ENCODE measurements at regions not wholly inside any gene's neighbourhood (a gene's known extent, or its start where the extent isn't known, plus 50 kb on each side); places are given as distances from the start of the nearest gene placed in this dataset.

DNA sequence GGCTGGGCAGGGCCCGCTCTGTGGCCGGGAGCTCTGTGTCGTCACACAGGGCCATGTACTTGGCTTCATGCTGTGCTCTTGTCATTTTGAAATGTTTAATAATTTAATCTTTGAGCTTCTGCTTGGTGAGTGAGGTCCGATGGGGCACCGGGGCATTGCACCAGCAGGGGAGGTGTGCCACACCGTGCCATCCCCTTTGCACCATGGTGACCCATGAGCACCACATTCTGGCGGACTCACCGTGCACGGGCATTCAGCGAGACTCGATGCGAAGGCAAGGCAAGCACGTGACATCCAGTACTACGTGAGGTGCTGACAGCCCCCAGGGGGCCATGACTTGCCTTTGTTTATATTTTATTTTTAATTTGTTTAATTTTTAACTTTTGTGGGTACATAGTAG lies 204.3 kb downstream of the URI1 start:
- Histone ChIP-seq H3K4me2 (ENCODE audit: low read length) (no peak overlapping the region), H3K4me1 (ENCODE audit: insufficient read depth, low read length) (no peaks in the 10 kb centered on the region), H3K36me3 (ENCODE audit: insufficient read depth, low read length) (no peaks in the 10 kb centered on the region), H3K9ac (ENCODE audit: low read length) (no peak overlapping the region), H3K4me3 (ENCODE audit: insufficient read depth, low read depth, low read length) (no peak overlapping the region), H3K27ac (ENCODE audit: low read depth, low read length) (no peak overlapping the region), H3K27me3 (ENCODE audit: insufficient read depth, low read length) (no peaks in the 10 kb centered on the region), H4K20me1 (ENCODE audit: insufficient read depth, low read length) (no peaks in the 10 kb centered on the region), H3K9me3 (ENCODE audit: insufficient read depth, low read depth, low read length) (no peaks in the 10 kb centered on the region), H2AFZ (ENCODE audit: low read depth, low read length) (no peak overlapping the region), H3K79me2 (ENCODE audit: insufficient read depth, low read length) (no peaks in the 10 kb centered on the region)
- TF ChIP-seq EZH2 (IDR thresholded peaks at IDR 0.05; ENCODE audit: insufficient read depth, low read length) = no peak
- TF ChIP-seq, protein P1, sequence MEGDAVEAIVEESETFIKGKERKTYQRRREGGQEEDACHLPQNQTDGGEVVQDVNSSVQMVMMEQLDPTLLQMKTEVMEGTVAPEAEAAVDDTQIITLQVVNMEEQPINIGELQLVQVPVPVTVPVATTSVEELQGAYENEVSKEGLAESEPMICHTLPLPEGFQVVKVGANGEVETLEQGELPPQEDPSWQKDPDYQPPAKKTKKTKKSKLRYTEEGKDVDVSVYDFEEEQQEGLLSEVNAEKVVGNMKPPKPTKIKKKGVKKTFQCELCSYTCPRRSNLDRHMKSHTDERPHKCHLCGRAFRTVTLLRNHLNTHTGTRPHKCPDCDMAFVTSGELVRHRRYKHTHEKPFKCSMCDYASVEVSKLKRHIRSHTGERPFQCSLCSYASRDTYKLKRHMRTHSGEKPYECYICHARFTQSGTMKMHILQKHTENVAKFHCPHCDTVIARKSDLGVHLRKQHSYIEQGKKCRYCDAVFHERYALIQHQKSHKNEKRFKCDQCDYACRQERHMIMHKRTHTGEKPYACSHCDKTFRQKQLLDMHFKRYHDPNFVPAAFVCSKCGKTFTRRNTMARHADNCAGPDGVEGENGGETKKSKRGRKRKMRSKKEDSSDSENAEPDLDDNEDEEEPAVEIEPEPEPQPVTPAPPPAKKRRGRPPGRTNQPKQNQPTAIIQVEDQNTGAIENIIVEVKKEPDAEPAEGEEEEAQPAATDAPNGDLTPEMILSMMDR (IDR thresholded peaks at IDR 0.05; ENCODE audit: insufficient read depth, low read depth, low read length) = no peak
- H3K27me3 Mint-ChIP-seq (ENCODE audit: low read depth, unreplicated experiment) = peaks cover 30% of the 10 kb centered on the region
- no peak overlapping the region for H3K4me3 Mint-ChIP-seq (ENCODE audit: unreplicated experiment)
- DNase-seq (ENCODE audit: low read depth) (no peak), FAIRE-seq (no peak)
- no peaks in the 10 kb centered on the region for H3K36me3 Mint-ChIP-seq (ENCODE audit: low read depth, unreplicated experiment)
- H3K9me3 Mint-ChIP-seq (ENCODE audit: unreplicated experiment) = no peaks in the 10 kb centered on the region
- no peak overlapping the region for H3K27ac Mint-ChIP-seq (ENCODE audit: unreplicated experiment)
- H3K4me1 Mint-ChIP-seq (ENCODE audit: low read depth, unreplicated experiment) = peaks cover 1% of the 10 kb centered on the region

DNA sequence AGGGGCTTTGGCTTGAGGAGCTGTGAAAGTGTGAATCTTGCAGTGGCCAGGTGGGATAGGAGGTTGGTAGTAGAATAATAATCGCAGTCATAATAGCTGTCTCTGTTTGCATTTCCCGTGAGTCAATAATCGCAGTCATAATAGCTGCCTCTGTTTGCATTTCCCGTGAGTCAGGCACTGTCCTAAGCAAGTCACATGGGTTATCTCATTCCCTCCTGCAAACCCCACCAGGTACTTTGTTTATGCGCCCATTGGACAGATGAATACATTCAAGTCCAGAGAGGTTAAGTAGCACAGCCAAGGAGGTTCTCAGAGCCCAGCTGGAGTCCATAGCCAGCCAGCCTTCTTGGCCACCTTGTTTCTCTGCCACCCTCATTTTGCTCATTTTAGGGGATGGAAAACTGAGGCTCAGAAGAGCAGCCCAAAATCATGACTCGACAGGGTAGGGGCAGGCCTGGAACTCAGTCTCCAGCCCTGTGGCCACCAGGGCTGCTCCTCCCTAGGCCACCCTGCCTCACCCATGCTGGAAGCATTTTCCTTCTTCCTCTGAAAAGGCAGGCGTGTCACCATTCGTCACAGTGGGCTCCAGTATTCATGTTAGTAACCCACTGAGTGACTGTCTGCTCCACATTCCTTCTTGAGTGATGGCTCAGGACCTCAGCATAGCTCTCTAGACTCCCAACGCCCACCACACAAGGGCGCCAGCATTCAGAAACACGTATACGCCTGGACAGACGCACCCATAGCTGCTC lies 206.2 kb downstream of the URI1 start:
- DNase-seq (ENCODE audit: low read depth) (no peak), FAIRE-seq (no peak)
- H3K36me3 ChIP-seq (ENCODE audit: insufficient read depth, low read length) = no peaks in the 10 kb centered on the region
- no peak overlapping the region for H3K27ac Mint-ChIP-seq (ENCODE audit: unreplicated experiment)
- no peaks in the 10 kb centered on the region for H3K27me3 ChIP-seq (ENCODE audit: insufficient read depth, low read length)
- peaks cover 38% of the 10 kb centered on the region for H3K27me3 Mint-ChIP-seq (ENCODE audit: low read depth, unreplicated experiment)
- TF ChIP-seq EZH2 (IDR thresholded peaks at IDR 0.05; ENCODE audit: insufficient read depth, low read length) = no peak
- TF ChIP-seq, protein P1 (IDR thresholded peaks at IDR 0.05; ENCODE audit: insufficient read depth, low read depth, low read length) = no peak
- no peaks in the 10 kb centered on the region for H4K20me1 ChIP-seq (ENCODE audit: insufficient read depth, low read length)
- H3K4me2 ChIP-seq (ENCODE audit: low read length) = no peak overlapping the region
- no peaks in the 10 kb centered on the region for H3K4me1 ChIP-seq (ENCODE audit: insufficient read depth, low read length)
- no peak overlapping the region for H3K27ac ChIP-seq (ENCODE audit: low read depth, low read length)
- H3K36me3 Mint-ChIP-seq (ENCODE audit: low read depth, unreplicated experiment) = no peaks in the 10 kb centered on the region
- no peak overlapping the region for H3K4me3 Mint-ChIP-seq (ENCODE audit: unreplicated experiment)
- H3K9ac ChIP-seq (ENCODE audit: low read length) = no peak overlapping the region
- no peak overlapping the region for H3K4me3 ChIP-seq (ENCODE audit: insufficient read depth, low read depth, low read length)
- no peaks in the 10 kb centered on the region for H3K79me2 ChIP-seq (ENCODE audit: insufficient read depth, low read length)
- no peaks in the 10 kb centered on the region for H3K9me3 Mint-ChIP-seq (ENCODE audit: unreplicated experiment)
- H2AFZ ChIP-seq (ENCODE audit: low read depth, low read length) = no peak overlapping the region
- H3K4me1 Mint-ChIP-seq (ENCODE audit: low read depth, unreplicated experiment) = peaks cover 1% of the 10 kb centered on the region
- H3K9me3 ChIP-seq (ENCODE audit: insufficient read depth, low read depth, low read length) = no peaks in the 10 kb centered on the region

DNA sequence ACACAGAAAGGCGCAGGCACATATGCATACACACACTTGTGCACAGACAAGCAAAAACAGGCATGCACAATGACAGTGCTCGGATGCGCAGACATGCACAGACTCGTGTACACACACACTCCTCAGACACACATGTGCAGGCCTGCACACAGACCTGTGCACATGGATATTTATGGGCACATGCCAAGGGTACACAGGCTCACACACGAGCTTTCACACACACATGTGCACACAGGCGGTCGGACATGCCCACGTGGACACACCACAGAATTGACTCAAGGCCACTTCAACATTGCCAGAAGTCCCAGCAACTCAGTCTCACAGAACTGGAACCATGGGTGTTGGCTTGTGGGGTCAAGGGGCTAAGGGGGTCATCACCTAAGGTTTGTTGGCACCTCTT lies 206.8 kb downstream of the URI1 start:
- Histone ChIP-seq H4K20me1 (ENCODE audit: insufficient read depth, low read length) (no peaks in the 10 kb centered on the region), H3K36me3 (ENCODE audit: insufficient read depth, low read length) (no peaks in the 10 kb centered on the region), H3K4me2 (ENCODE audit: low read length) (no peak overlapping the region), H3K9ac (ENCODE audit: low read length) (no peak overlapping the region), H3K27ac (ENCODE audit: low read depth, low read length) (no peak overlapping the region), H3K9me3 (ENCODE audit: insufficient read depth, low read depth, low read length) (no peaks in the 10 kb centered on the region), H2AFZ (ENCODE audit: low read depth, low read length) (no peak overlapping the region), H3K79me2 (ENCODE audit: insufficient read depth, low read length) (no peaks in the 10 kb centered on the region), H3K4me3 (ENCODE audit: insufficient read depth, low read depth, low read length) (no peak overlapping the region), H3K4me1 (ENCODE audit: insufficient read depth, low read length) (no peaks in the 10 kb centered on the region), H3K27me3 (ENCODE audit: insufficient read depth, low read length) (no peaks in the 10 kb centered on the region)
- no peak for FAIRE-seq
- no peaks in the 10 kb centered on the region for H3K9me3 Mint-ChIP-seq (ENCODE audit: unreplicated experiment)
- DNase-seq (ENCODE audit: low read depth) = no peak
- peaks cover 1% of the 10 kb centered on the region for H3K4me1 Mint-ChIP-seq (ENCODE audit: low read depth, unreplicated experiment)
- no peak overlapping the region for H3K27ac Mint-ChIP-seq (ENCODE audit: unreplicated experiment)
- no peak overlapping the region for H3K4me3 Mint-ChIP-seq (ENCODE audit: unreplicated experiment)
- no peaks in the 10 kb centered on the region for H3K36me3 Mint-ChIP-seq (ENCODE audit: low read depth, unreplicated experiment)
- no peak for TF ChIP-seq EZH2 (IDR thresholded peaks at IDR 0.05; ENCODE audit: insufficient read depth, low read length)
- TF ChIP-seq, protein P1 (IDR thresholded peaks at IDR 0.05; ENCODE audit: insufficient read depth, low read depth, low read length) = no peak
- peaks cover 39% of the 10 kb centered on the region for H3K27me3 Mint-ChIP-seq (ENCODE audit: low read depth, unreplicated experiment)
